Astrocyte (in vitro differentiated cells and primary cell): ENCODE measurements at regions not wholly inside any gene's neighbourhood (a gene's known extent, or its start where the extent isn't known, plus 50 kb on each side); places are given as distances from the start of the nearest gene placed in this dataset.

Source experiments
- DNase-seq: peaks from one replicate; pipeline ENCODE4 v3.0.0-alpha.2; 2010; ENCODE audit warnings: low read depth
- FAIRE-seq: peaks from 2 replicates; lab custom pipeline; 2011; peaks lifted over from hg19 to GRCh38; lab: Jason Lieb, UNC
- H2AFZ ChIP-seq: 2 replicates; pipeline ENCODE4 v1.6.0; 2012; ENCODE audit warnings: low read depth, low read length, inconsistent platforms
- H3K27ac ChIP-seq: 2 replicates; pipeline ENCODE4 v1.5.1; 2011; ENCODE audit warnings: low read depth, low read length, inconsistent platforms
- H3K27me3 ChIP-seq: 2 replicates; pipeline ENCODE4 v1.6.0; 2011; ENCODE audit warnings: low read length, inconsistent platforms; ENCODE audit not compliant: insufficient read depth
- H3K36me3 ChIP-seq: 2 replicates; pipeline ENCODE4 v1.5.1; 2011; ENCODE audit warnings: low read length, inconsistent platforms; ENCODE audit not compliant: insufficient read depth
- H3K4me1 ChIP-seq: 2 replicates; pipeline ENCODE4 v1.5.1; 2011; ENCODE audit warnings: low read length, inconsistent platforms; ENCODE audit not compliant: insufficient read depth
- H3K4me2 ChIP-seq: 2 replicates; pipeline ENCODE4 v1.6.0; 2012; ENCODE audit warnings: low read length, inconsistent platforms
- H3K4me3 ChIP-seq: 2 replicates; pipeline ENCODE4 v1.5.1; 2011; ENCODE audit warnings: low read depth, mild to moderate bottlenecking, low read length, inconsistent platforms; ENCODE audit not compliant: insufficient read depth
- H3K79me2 ChIP-seq: 2 replicates; pipeline ENCODE4 v1.6.0; 2012; ENCODE audit warnings: mild to moderate bottlenecking, low read length, inconsistent platforms; ENCODE audit not compliant: insufficient read depth
- H3K9ac ChIP-seq: 2 replicates; pipeline ENCODE4 v1.6.0; 2012; ENCODE audit warnings: mild to moderate bottlenecking, low read length, inconsistent platforms
- H3K9me3 ChIP-seq: 2 replicates; pipeline ENCODE4 v1.5.1; 2012; ENCODE audit warnings: low read depth, mild to moderate bottlenecking, low read length, inconsistent platforms; ENCODE audit not compliant: insufficient read depth
- H4K20me1 ChIP-seq: 2 replicates; pipeline ENCODE4 v1.6.0; 2012; ENCODE audit warnings: low read length, inconsistent platforms; ENCODE audit not compliant: insufficient read depth
- H3K27ac Mint-ChIP-seq: one replicate; pipeline ENCODE4 v1.8.0; 2021; ENCODE audit warnings: mild to moderate bottlenecking, mixed read lengths; ENCODE audit not compliant: unreplicated experiment
- H3K27me3 Mint-ChIP-seq: one replicate; pipeline ENCODE4 v1.8.0; 2021; ENCODE audit warnings: low read depth, mixed read lengths; ENCODE audit not compliant: unreplicated experiment
- H3K36me3 Mint-ChIP-seq: one replicate; pipeline ENCODE4 v1.8.0; 2021; ENCODE audit warnings: low read depth, mixed read lengths; ENCODE audit not compliant: unreplicated experiment
- H3K4me1 Mint-ChIP-seq: one replicate; pipeline ENCODE4 v1.8.0; 2021; ENCODE audit warnings: low read depth, mixed read lengths; ENCODE audit not compliant: unreplicated experiment
- H3K4me3 Mint-ChIP-seq: one replicate; pipeline ENCODE4 v1.8.0; 2021; ENCODE audit warnings: mild to moderate bottlenecking, moderate library complexity, mixed read lengths; ENCODE audit not compliant: unreplicated experiment
- H3K9me3 Mint-ChIP-seq: one replicate; pipeline ENCODE4 v1.8.0; 2021; ENCODE audit warnings: mild to moderate bottlenecking, mixed read lengths; ENCODE audit not compliant: unreplicated experiment
- CTCF ChIP-seq: IDR thresholded peaks from 2 replicates; pipeline ENCODE4 v1.5.1; 2011; ENCODE audit warnings: low read depth, mild to moderate bottlenecking, inconsistent platforms, low read length, moderate library complexity; ENCODE audit not compliant: insufficient read depth
- EZH2 ChIP-seq: IDR thresholded peaks from 2 replicates; pipeline ENCODE4 v1.6.1; 2012; ENCODE audit warnings: mild to moderate bottlenecking, low read length, inconsistent platforms; ENCODE audit not compliant: insufficient read depth

- no peak overlapping the region for H3K27ac Mint-ChIP-seq
- no peak for FAIRE-seq
Observed at GRCh38 chr13:99902657-99903056, 68.9 kb downstream of the ZIC5 start.

GRCh38 chr13:99900960-99901359 is 70.6 kb downstream of the ZIC5 start:
- FAIRE-seq (no peak), DNase-seq (no peak)
- Histone ChIP-seq H3K79me2 (no peaks in the 10 kb centered on the region), H3K27me3 (peaks cover 31% of the 10 kb centered on the region), H3K36me3 (no peaks in the 10 kb centered on the region), H3K9ac (no peak overlapping the region), H2AFZ (no peak overlapping the region), H3K27ac (no peak overlapping the region), H3K4me2 (no peak overlapping the region), H4K20me1 (no peaks in the 10 kb centered on the region), H3K9me3 (no peaks in the 10 kb centered on the region), H3K4me1 (no peaks in the 10 kb centered on the region), H3K4me3 (no peak overlapping the region)
- Mint-ChIP-seq H3K4me3 (no peak overlapping the region), H3K27ac (no peak overlapping the region), H3K27me3 (peaks cover 43% of the 10 kb centered on the region), H3K9me3 (peaks cover 5% of the 10 kb centered on the region), H3K36me3 (no peaks in the 10 kb centered on the region), H3K4me1 (no peaks in the 10 kb centered on the region)
- TF ChIP-seq CTCF: no peak

More at GRCh38 chr13:99902657-99903056, 68.9 kb downstream of the ZIC5 start:
- no peak overlapping the region for H2AFZ ChIP-seq
- H3K36me3 Mint-ChIP-seq: no peaks in the 10 kb centered on the region
- no peaks in the 10 kb centered on the region for H3K79me2 ChIP-seq
- no peaks in the 10 kb centered on the region for H3K4me1 ChIP-seq
- no peaks in the 10 kb centered on the region for H3K9me3 Mint-ChIP-seq
- no peaks in the 10 kb centered on the region for H3K36me3 ChIP-seq
- H3K4me3 ChIP-seq: no peak overlapping the region
- no peaks in the 10 kb centered on the region for H3K4me1 Mint-ChIP-seq
- H3K27me3 Mint-ChIP-seq: peaks cover 30% of the 10 kb centered on the region
- no peaks in the 10 kb centered on the region for H4K20me1 ChIP-seq
- H3K27me3 ChIP-seq: peaks cover 17% of the 10 kb centered on the region
- H3K4me3 Mint-ChIP-seq: no peak overlapping the region
- no peak overlapping the region for H3K9ac ChIP-seq
- H3K4me2 ChIP-seq: no peak overlapping the region
- DNase-seq: no peak
- no peaks in the 10 kb centered on the region for H3K9me3 ChIP-seq
- no peak for TF ChIP-seq EZH2
- no peak for TF ChIP-seq CTCF
- no peak overlapping the region for H3K27ac ChIP-seq

DNA sequence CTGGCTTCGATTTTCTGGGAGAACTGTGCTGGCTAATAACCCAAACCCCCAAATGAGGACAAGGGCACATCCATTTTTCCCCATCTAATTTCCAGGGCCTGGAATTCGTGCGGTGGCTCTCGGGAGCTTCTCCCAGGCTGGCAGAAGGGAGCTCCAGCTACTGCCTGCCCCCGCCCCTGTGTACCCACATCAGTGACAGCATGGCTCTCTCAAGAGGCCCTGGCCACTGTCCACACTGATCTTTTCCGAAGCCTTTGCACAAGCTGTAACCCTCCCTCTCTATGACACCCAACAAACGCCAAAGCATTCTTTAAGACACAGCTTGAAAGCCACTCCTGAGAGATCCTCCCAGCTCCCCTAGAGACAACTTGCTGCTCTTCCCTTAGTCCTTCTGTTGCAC is 73.1 kb downstream of the ZIC5 start:
- Histone ChIP-seq H3K79me2 (no peaks in the 10 kb centered on the region), H3K4me1 (no peaks in the 10 kb centered on the region), H3K27me3 (peaks cover 49% of the 10 kb centered on the region), H3K36me3 (no peaks in the 10 kb centered on the region), H3K4me3 (no peak overlapping the region), H3K4me2 (no peak overlapping the region), H4K20me1 (no peaks in the 10 kb centered on the region), H3K9me3 (no peaks in the 10 kb centered on the region), H3K9ac (no peak overlapping the region), H2AFZ (no peak overlapping the region), H3K27ac (no peak overlapping the region)
- peaks cover 65% of the 10 kb centered on the region for H3K27me3 Mint-ChIP-seq
- no peak for FAIRE-seq
- no peaks in the 10 kb centered on the region for H3K4me1 Mint-ChIP-seq
- H3K36me3 Mint-ChIP-seq: peaks cover 5% of the 10 kb centered on the region
- TF ChIP-seq EZH2 (no peak), CTCF (no peak)
- no peak overlapping the region for H3K27ac Mint-ChIP-seq
- H3K9me3 Mint-ChIP-seq: peaks cover 11% of the 10 kb centered on the region
- H3K4me3 Mint-ChIP-seq: no peak overlapping the region
- DNase-seq: no peak
